DND-41 (cell line): ENCODE measurements at regions not wholly inside any gene's neighbourhood (a gene's known extent, or its start where the extent isn't known, plus 50 kb on each side); places are given as distances from the start of the nearest gene placed in this dataset.

ENCODE experiments used
- ATAC-seq: fragments of 200-7000 bp; cut with Tn5 transposase; 3 replicates; pipeline ENCODE4 v1.9.1; 2021; ENCODE audit warnings: low read depth; ENCODE audit not compliant: insufficient read depth
- DNase-seq: peaks from one replicate; pipeline ENCODE4 v3.0.0-alpha.2; 2020
- H2AFZ ChIP-seq: 2 replicates; pipeline ENCODE4 v1.6.0; 2012; ENCODE audit warnings: low read depth, low read length
- H3K27ac ChIP-seq: 2 replicates; pipeline ENCODE4 v1.5.1; 2012; ENCODE audit warnings: low read length, inconsistent platforms
- H3K27me3 ChIP-seq: fragments of 200-600 bp; sonication (generic); 2 replicates; pipeline ENCODE4 v1.6.0; 2012; ENCODE audit warnings: low read length, mild to moderate bottlenecking, inconsistent platforms; ENCODE audit not compliant: insufficient read depth, poor library complexity
- H3K36me3 ChIP-seq: 2 replicates; pipeline ENCODE4 v1.5.1; 2012; ENCODE audit warnings: low read length, inconsistent platforms; ENCODE audit not compliant: insufficient read depth
- H3K4me1 ChIP-seq: 2 replicates; pipeline ENCODE4 v1.5.1; 2012; ENCODE audit warnings: mild to moderate bottlenecking, low read length; ENCODE audit not compliant: insufficient read depth
- H3K4me2 ChIP-seq: 2 replicates; pipeline ENCODE4 v1.6.0; 2012; ENCODE audit warnings: mild to moderate bottlenecking, moderate library complexity, low read length, inconsistent platforms; ENCODE audit not compliant: insufficient read depth
- H3K4me3 ChIP-seq, 2 experiments: fragments of 200-600 bp in 1 of 2; shearing (Covaris generic) in 1 of 2; 2 replicates each; pipeline ENCODE4 v1.5.1; 2012 to 2016; ENCODE audit warnings: inconsistent platforms in 2 of 2, low read length in 2 of 2, mild to moderate bottlenecking in 2 of 2, low read depth in 1 of 2, moderate library complexity in 1 of 2
- H3K79me2 ChIP-seq: 2 replicates; pipeline ENCODE4 v1.6.0; 2012; ENCODE audit warnings: low read length, inconsistent platforms; ENCODE audit not compliant: insufficient read depth
- H3K9ac ChIP-seq: 2 replicates; pipeline ENCODE4 v1.6.0; 2012; ENCODE audit warnings: low read depth, mild to moderate bottlenecking, inconsistent platforms, low read length, moderate library complexity
- H3K9me3 ChIP-seq: 2 replicates; pipeline ENCODE4 v1.5.1; 2012; ENCODE audit warnings: low read length, moderate library complexity, mild to moderate bottlenecking, inconsistent platforms; ENCODE audit not compliant: insufficient read depth, severe bottlenecking
- H4K20me1 ChIP-seq: 2 replicates; pipeline ENCODE4 v1.6.0; 2012; ENCODE audit warnings: low read length; ENCODE audit not compliant: insufficient read depth
- EZH2 ChIP-seq: IDR thresholded peaks from 3 replicates; pipeline ENCODE4 v1.6.1; 2012; ENCODE audit warnings: borderline replicate concordance, low read depth, mild to moderate bottlenecking, moderate library complexity, low read length, inconsistent platforms; ENCODE audit not compliant: severe bottlenecking
- TF ChIP-seq, protein P1 (sequence below): IDR thresholded peaks from 2 replicates; pipeline ENCODE4 v1.5.1; 2012; ENCODE audit warnings: borderline replicate concordance, low read length, moderate library complexity, mild to moderate bottlenecking; ENCODE audit not compliant: poor library complexity, severe bottlenecking; ENCODE audit errors: extremely low read depth

DNA sequence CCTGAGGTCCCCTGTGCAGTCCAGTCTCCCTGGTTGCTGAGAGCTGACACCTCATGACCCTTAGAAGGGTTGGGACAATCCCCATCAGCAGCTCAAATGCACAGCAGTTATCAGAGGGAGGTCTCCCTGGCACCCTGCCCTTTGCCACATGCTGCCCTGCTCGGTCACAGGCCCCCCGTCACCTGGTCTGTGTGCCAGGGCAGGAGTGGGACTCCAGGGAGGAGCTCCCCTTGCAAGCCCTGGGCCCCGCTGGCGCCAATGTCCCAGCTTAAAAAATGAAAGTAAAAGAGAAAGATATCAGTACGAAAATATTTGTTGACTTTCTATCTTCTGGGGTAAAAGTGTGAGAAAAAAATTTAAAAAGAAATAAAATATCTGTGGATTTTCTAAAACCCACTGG lies 68.1 kb upstream of the SLC22A16 start:
- H3K4me2 ChIP-seq = no peak overlapping the region
- no peaks in the 10 kb centered on the region for H3K27me3 ChIP-seq
- no peaks in the 10 kb centered on the region for H4K20me1 ChIP-seq
- no peaks in the 10 kb centered on the region for H3K79me2 ChIP-seq
- DNase-seq (no peak), ATAC-seq (peak; percentile 33; the same call in 1 of the 3 replicates)
- no peak overlapping the region for H3K9ac ChIP-seq
- H3K4me1 ChIP-seq = no peaks in the 10 kb centered on the region
- no peak overlapping the region for H2AFZ ChIP-seq
- TF ChIP-seq EZH2 = no peak
- TF ChIP-seq, protein P1, sequence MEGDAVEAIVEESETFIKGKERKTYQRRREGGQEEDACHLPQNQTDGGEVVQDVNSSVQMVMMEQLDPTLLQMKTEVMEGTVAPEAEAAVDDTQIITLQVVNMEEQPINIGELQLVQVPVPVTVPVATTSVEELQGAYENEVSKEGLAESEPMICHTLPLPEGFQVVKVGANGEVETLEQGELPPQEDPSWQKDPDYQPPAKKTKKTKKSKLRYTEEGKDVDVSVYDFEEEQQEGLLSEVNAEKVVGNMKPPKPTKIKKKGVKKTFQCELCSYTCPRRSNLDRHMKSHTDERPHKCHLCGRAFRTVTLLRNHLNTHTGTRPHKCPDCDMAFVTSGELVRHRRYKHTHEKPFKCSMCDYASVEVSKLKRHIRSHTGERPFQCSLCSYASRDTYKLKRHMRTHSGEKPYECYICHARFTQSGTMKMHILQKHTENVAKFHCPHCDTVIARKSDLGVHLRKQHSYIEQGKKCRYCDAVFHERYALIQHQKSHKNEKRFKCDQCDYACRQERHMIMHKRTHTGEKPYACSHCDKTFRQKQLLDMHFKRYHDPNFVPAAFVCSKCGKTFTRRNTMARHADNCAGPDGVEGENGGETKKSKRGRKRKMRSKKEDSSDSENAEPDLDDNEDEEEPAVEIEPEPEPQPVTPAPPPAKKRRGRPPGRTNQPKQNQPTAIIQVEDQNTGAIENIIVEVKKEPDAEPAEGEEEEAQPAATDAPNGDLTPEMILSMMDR = no peak
- H3K36me3 ChIP-seq = no peaks in the 10 kb centered on the region
- H3K27ac ChIP-seq = no peak overlapping the region
- no peak overlapping the region for H3K4me3 ChIP-seq
- H3K9me3 ChIP-seq = peaks cover 6% of the 10 kb centered on the region

DNA sequence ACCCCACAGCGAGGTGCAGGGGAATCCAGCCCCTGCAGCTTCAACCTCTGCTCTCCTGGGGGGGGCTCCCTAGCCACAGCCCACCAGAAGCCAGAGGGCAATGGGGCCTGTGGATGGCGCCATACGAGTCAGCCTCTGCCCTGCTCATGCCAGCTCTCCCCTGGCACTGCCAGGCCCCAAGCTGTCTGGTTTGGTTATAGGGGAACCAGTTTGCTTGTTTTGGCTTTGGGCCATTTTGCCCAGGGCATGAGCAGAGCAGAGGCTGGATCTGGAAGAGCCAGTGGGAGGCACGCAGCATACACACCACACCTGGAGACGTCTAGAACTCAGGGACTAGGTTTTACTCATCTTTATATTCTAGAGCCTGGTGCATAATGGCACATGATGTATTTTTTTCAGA lies 66.7 kb upstream of the SLC22A16 start:
- Histone ChIP-seq H3K4me3 (no peak overlapping the region), H3K4me2 (no peak overlapping the region)

DNA sequence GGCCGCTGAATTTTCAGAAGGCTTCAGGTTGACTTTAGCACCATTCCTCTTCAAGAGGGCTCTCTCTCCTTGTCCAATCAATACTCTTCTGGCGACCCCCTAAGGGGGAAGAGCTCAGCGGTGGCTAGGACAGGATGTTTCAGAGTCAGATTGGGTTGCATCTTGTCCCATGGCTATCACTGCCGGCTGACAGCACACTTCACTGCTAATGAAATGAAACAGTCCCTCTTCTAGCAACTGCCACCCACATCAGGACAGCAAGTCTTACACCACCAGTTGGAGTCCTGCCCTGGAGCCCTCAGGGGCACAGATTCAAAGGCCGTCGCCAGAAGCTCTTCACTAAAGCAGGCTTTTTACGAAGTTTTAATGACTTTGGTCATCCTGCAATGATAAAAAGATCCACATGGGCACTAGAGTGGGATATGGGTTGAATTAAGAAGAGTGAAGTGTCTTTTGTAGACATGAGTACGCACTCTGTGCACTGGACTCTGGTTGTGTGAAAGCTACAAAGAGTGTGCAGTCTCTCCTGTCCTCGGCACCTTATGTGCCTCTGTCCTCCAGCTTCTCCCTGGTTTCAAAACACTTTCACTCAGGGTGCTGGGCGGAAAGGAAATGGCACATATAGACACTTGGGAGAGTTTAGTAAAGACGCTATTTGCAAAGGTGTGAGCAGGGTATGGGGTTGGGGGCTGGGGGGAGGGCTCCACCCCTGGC lies 66.1 kb upstream of the SLC22A16 start:
- Histone ChIP-seq H3K27ac (no peak overlapping the region), H3K4me3 (no peak overlapping the region), H3K4me2 (no peak overlapping the region)

More for the DNA sequence above, 66.7 kb upstream of the SLC22A16 start:
- H3K9ac ChIP-seq = no peak overlapping the region
- ATAC-seq (no peak), DNase-seq (no peak)
- no peaks in the 10 kb centered on the region for H3K4me1 ChIP-seq
- no peaks in the 10 kb centered on the region for H4K20me1 ChIP-seq
- H2AFZ ChIP-seq = no peak overlapping the region
- H3K9me3 ChIP-seq = peaks cover 6% of the 10 kb centered on the region
- no peaks in the 10 kb centered on the region for H3K36me3 ChIP-seq
- no peak overlapping the region for H3K27ac ChIP-seq
- TF ChIP-seq EZH2 = no peak
- TF ChIP-seq, protein P1 = no peak
- no peaks in the 10 kb centered on the region for H3K79me2 ChIP-seq
- no peaks in the 10 kb centered on the region for H3K27me3 ChIP-seq

More for the DNA sequence above, 66.1 kb upstream of the SLC22A16 start:
- Histone ChIP-seq H3K9me3 (peaks cover 6% of the 10 kb centered on the region), H3K27me3 (no peaks in the 10 kb centered on the region), H3K4me1 (no peaks in the 10 kb centered on the region), H4K20me1 (no peaks in the 10 kb centered on the region), H2AFZ (no peak overlapping the region), H3K9ac (no peak overlapping the region), H3K36me3 (no peaks in the 10 kb centered on the region), H3K79me2 (no peaks in the 10 kb centered on the region)
- DNase-seq = no peak
- no peak for TF ChIP-seq EZH2
- TF ChIP-seq, protein P1 = no peak
- ATAC-seq = no peak
